GM23338 (cell line): ENCODE measurements at regions not wholly inside any gene's neighbourhood (a gene's known extent, or its start where the extent isn't known, plus 50 kb on each side); places are given as distances from the start of the nearest gene placed in this dataset.

ENCODE experiments used
- POLR2AphosphoS5 ChIP-seq: IDR thresholded peaks from 2 replicates; pipeline ENCODE4 v1.6.1; 2016; ENCODE audit warnings: antibody characterized with exemption, low read depth
- TF ChIP-seq, protein P1 (sequence below), 2 experiments: fragments of 200-600 bp in 1 of 2; sonication (generic) in 1 of 2; conservative IDR thresholded peaks; 2 replicates each; pipeline versions ENCODE4 v1.5.1 to v1.6.1; 2016 to 2017; ENCODE audit warnings: antibody characterized with exemption in 2 of 2, low read depth in 2 of 2, mild to moderate bottlenecking in 2 of 2, moderate library complexity in 1 of 2
- TF ChIP-seq, protein P2 (sequence below): IDR thresholded peaks from one replicate; pipeline ENCODE4 v1.6.1; 2018; ENCODE audit warnings: antibody characterized with exemption; ENCODE audit not compliant: unreplicated experiment

DNA sequence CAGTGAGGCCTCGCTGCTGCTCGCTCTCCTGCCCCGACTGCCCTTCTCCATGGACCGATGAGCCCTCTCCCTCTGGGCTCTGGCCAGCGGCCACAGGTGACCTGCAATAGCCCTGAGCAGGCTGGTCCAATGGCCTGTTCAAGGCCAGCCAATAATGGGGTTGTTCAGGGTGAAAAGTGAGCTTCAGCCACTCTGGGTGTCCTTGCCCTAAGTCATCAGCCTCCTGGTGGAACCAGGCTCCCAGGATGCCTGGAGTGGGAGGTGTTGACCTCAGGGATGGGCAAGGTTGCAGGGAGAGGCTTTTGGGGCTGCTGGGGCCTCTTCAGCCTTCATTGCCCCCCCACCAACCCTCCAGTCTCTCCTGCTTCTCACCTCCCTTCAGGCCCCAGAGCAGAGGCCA is 79.7 kb downstream of the RFLNA start:
- no peak for TF ChIP-seq POLR2AphosphoS5
- TF ChIP-seq, protein P1, sequence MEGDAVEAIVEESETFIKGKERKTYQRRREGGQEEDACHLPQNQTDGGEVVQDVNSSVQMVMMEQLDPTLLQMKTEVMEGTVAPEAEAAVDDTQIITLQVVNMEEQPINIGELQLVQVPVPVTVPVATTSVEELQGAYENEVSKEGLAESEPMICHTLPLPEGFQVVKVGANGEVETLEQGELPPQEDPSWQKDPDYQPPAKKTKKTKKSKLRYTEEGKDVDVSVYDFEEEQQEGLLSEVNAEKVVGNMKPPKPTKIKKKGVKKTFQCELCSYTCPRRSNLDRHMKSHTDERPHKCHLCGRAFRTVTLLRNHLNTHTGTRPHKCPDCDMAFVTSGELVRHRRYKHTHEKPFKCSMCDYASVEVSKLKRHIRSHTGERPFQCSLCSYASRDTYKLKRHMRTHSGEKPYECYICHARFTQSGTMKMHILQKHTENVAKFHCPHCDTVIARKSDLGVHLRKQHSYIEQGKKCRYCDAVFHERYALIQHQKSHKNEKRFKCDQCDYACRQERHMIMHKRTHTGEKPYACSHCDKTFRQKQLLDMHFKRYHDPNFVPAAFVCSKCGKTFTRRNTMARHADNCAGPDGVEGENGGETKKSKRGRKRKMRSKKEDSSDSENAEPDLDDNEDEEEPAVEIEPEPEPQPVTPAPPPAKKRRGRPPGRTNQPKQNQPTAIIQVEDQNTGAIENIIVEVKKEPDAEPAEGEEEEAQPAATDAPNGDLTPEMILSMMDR (conservative IDR thresholded peaks at IDR 0.05; ENCODE audit: low read depth in 2 of 2), result no peak
- TF ChIP-seq, protein P2, sequence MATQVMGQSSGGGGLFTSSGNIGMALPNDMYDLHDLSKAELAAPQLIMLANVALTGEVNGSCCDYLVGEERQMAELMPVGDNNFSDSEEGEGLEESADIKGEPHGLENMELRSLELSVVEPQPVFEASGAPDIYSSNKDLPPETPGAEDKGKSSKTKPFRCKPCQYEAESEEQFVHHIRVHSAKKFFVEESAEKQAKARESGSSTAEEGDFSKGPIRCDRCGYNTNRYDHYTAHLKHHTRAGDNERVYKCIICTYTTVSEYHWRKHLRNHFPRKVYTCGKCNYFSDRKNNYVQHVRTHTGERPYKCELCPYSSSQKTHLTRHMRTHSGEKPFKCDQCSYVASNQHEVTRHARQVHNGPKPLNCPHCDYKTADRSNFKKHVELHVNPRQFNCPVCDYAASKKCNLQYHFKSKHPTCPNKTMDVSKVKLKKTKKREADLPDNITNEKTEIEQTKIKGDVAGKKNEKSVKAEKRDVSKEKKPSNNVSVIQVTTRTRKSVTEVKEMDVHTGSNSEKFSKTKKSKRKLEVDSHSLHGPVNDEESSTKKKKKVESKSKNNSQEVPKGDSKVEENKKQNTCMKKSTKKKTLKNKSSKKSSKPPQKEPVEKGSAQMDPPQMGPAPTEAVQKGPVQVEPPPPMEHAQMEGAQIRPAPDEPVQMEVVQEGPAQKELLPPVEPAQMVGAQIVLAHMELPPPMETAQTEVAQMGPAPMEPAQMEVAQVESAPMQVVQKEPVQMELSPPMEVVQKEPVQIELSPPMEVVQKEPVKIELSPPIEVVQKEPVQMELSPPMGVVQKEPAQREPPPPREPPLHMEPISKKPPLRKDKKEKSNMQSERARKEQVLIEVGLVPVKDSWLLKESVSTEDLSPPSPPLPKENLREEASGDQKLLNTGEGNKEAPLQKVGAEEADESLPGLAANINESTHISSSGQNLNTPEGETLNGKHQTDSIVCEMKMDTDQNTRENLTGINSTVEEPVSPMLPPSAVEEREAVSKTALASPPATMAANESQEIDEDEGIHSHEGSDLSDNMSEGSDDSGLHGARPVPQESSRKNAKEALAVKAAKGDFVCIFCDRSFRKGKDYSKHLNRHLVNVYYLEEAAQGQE, result no peak
